ENCODE measurements at regions not wholly inside any gene's neighbourhood (a gene's known extent, or its start where the extent isn't known, plus 50 kb on each side); places are given as distances from the start of the nearest gene placed in this dataset.

DNA sequence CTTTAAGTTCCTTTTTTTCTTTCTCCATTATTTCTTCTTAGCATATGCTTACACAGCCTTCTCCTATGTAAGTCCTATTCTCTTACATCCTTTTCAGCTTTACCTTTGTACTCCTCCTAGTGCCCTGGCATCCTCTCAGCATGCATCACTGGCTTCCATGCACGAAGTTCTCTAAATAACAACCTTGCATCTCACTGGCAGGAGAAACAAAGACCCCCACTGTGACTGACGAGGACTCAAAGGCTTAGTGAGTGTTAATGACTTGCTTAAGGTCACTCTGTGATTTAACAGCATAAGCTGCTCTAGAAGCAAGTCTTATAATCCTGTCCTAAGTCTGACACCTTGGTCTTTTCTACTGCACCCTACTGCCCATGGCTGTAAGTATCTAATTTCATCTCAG, 1236.0 kb upstream of the CELF4 start:
- TF ChIP-seq, protein P1, sequence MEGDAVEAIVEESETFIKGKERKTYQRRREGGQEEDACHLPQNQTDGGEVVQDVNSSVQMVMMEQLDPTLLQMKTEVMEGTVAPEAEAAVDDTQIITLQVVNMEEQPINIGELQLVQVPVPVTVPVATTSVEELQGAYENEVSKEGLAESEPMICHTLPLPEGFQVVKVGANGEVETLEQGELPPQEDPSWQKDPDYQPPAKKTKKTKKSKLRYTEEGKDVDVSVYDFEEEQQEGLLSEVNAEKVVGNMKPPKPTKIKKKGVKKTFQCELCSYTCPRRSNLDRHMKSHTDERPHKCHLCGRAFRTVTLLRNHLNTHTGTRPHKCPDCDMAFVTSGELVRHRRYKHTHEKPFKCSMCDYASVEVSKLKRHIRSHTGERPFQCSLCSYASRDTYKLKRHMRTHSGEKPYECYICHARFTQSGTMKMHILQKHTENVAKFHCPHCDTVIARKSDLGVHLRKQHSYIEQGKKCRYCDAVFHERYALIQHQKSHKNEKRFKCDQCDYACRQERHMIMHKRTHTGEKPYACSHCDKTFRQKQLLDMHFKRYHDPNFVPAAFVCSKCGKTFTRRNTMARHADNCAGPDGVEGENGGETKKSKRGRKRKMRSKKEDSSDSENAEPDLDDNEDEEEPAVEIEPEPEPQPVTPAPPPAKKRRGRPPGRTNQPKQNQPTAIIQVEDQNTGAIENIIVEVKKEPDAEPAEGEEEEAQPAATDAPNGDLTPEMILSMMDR (IDR thresholded peaks at IDR 0.05; ENCODE audit: insufficient read depth, low read length, poor library complexity, severe bottlenecking), result no peak
- no peak for TF ChIP-seq EZH2phosphoT487 (conservative IDR thresholded peaks at IDR 0.05; ENCODE audit: low read length)

Measured in SU-DHL-6 (cell line).